ENCODE measurements at regions not wholly inside any gene's neighbourhood (a gene's known extent, or its start where the extent isn't known, plus 50 kb on each side); places are given as distances from the start of the nearest gene placed in this dataset.

DNA sequence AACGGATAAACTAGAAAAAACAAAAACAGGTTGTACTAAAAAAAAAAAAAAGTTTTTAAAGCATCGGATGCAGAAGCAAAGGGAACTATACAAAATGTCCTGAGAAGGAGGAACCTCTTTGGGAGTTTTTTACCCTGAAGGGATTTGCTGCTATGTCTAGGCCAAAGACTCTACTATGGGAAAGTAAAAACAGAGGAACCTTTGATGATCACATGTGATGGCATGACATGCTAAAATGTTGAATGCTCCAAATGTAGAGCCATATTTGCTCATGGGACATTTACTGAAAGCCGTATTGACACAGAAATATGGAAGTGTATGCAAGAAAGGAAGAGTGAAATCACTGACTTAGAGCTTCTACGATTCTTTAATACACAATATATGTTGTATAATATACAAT lies 992.0 kb upstream of the ZEB2 start:
- ATAC-seq (ENCODE audit: low read depth): no peak

DNA sequence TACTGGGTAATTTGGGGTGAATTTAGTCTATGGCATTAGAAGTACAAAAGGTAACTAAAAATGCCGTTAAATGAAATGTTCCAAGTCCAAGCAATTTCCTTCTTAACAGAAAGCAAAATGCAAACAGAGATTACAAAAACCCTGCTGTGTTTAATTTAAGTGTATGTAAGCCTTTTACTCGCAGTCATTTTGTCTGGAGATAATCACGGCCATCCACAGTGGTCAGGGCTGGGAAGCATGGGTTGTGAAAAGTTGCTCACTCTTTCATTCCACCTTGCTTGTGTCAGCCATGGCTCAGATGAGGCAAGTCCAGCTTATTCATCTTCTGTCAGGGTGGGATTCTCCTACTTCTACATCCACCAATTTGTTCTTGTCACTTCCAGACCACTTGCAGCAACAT lies 983.6 kb upstream of the ZEB2 start:
- DNase-seq (ENCODE audit: low spot score): no peak
- Histone ChIP-seq H3K27me3 (ENCODE audit: insufficient read depth, poor library complexity, severe bottlenecking) (no peaks in the 10 kb centered on the region), H3K27ac (ENCODE audit: poor library complexity, severe bottlenecking) (no peak overlapping the region), H3K4me3 (ENCODE audit: severe bottlenecking) (no peak overlapping the region), H3K9me3 (ENCODE audit: severe bottlenecking) (no peaks in the 10 kb centered on the region), H3K4me1 (ENCODE audit: insufficient read depth, poor library complexity, severe bottlenecking) (no peaks in the 10 kb centered on the region), H3K36me3 (ENCODE audit: low read depth) (no peaks in the 10 kb centered on the region)
- ATAC-seq (ENCODE audit: low read depth): no peak
- TF ChIP-seq, protein P1, sequence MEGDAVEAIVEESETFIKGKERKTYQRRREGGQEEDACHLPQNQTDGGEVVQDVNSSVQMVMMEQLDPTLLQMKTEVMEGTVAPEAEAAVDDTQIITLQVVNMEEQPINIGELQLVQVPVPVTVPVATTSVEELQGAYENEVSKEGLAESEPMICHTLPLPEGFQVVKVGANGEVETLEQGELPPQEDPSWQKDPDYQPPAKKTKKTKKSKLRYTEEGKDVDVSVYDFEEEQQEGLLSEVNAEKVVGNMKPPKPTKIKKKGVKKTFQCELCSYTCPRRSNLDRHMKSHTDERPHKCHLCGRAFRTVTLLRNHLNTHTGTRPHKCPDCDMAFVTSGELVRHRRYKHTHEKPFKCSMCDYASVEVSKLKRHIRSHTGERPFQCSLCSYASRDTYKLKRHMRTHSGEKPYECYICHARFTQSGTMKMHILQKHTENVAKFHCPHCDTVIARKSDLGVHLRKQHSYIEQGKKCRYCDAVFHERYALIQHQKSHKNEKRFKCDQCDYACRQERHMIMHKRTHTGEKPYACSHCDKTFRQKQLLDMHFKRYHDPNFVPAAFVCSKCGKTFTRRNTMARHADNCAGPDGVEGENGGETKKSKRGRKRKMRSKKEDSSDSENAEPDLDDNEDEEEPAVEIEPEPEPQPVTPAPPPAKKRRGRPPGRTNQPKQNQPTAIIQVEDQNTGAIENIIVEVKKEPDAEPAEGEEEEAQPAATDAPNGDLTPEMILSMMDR (IDR thresholded peaks at IDR 0.05; ENCODE audit: poor library complexity, severe bottlenecking): no peak

More for the DNA sequence above, 992.0 kb upstream of the ZEB2 start:
- Histone ChIP-seq H3K9me3 (ENCODE audit: severe bottlenecking) (no peaks in the 10 kb centered on the region), H3K27ac (ENCODE audit: poor library complexity, severe bottlenecking) (no peak overlapping the region), H3K36me3 (ENCODE audit: low read depth) (no peaks in the 10 kb centered on the region), H3K4me3 (ENCODE audit: severe bottlenecking) (no peak overlapping the region), H3K4me1 (ENCODE audit: insufficient read depth, poor library complexity, severe bottlenecking) (no peaks in the 10 kb centered on the region), H3K27me3 (ENCODE audit: insufficient read depth, poor library complexity, severe bottlenecking) (no peaks in the 10 kb centered on the region)
- no peak for DNase-seq (ENCODE audit: low spot score)
- TF ChIP-seq, protein P1 (IDR thresholded peaks at IDR 0.05; ENCODE audit: poor library complexity, severe bottlenecking): no peak

DNA sequence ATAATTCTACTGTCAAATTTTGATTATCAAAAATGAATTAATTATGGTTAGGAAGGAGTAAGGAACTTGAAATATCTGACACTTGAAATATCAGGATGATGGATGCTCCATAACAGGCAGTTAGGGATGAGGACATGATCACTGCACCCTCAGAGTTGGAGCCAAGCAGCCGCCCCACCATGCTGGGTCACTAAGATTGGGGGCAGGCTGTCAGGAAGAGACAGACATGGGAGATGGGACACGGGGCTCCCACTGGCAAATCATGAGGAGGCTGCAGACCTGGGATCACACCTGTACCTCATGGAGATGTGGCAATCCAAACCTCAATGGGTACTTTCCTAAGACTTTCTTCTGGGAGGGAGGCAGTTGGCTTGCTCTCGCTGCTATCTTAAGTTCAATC lies 982.0 kb upstream of the ZEB2 start:
- no peak overlapping the region for H3K4me3 ChIP-seq (ENCODE audit: severe bottlenecking)
- no peak overlapping the region for H3K27ac ChIP-seq (ENCODE audit: poor library complexity, severe bottlenecking)
- TF ChIP-seq, protein P1 (IDR thresholded peaks at IDR 0.05; ENCODE audit: poor library complexity, severe bottlenecking): no peak
- ATAC-seq (ENCODE audit: low read depth) (no peak), DNase-seq (ENCODE audit: low spot score) (no peak)
- H3K9me3 ChIP-seq (ENCODE audit: severe bottlenecking): no peaks in the 10 kb centered on the region
- no peaks in the 10 kb centered on the region for H3K27me3 ChIP-seq (ENCODE audit: insufficient read depth, poor library complexity, severe bottlenecking)
- H3K4me1 ChIP-seq (ENCODE audit: insufficient read depth, poor library complexity, severe bottlenecking): no peaks in the 10 kb centered on the region
- no peaks in the 10 kb centered on the region for H3K36me3 ChIP-seq (ENCODE audit: low read depth)

DNA sequence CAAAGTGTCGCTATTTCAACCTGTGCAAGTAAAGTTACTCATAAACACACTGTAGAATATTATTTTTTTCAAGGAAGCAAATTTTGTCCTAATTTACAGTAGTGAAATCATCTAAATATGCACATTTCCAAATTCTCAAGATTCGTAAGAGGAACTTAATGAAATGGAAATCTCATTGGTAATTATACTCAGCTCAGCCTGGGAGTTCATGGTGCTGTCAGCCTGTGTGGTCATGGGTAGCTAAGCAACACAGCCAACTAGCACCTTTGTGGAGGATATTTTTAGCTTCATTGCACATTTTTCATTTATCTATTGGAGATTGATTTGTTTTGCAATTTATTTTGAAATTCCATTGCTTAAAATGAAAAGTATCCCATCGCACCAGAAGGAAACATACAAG lies 975.7 kb upstream of the ZEB2 start:
- no peaks in the 10 kb centered on the region for H3K4me1 ChIP-seq (ENCODE audit: insufficient read depth, poor library complexity, severe bottlenecking)

DNA sequence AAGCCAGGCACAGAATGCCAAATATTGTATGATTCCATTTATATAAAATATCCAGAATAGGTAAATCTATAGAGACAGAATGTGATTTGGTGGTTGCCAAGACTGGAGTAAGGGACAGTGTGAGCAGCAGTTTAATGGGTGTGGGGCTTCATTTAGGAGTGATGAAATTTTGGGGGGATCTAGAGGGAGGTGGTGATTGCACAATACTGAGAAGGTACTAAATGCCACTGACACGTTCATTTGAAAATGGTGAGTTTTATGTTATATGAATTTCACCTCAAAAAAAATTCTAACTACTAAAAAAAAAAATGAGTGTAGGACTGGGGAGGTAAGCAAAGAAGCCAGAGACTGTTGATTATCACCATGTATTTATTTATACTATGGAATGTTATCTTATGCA lies 974.5 kb upstream of the ZEB2 start:
- no peak for ATAC-seq (ENCODE audit: low read depth)
- TF ChIP-seq, protein P1 (IDR thresholded peaks at IDR 0.05; ENCODE audit: poor library complexity, severe bottlenecking): no peak
- peaks cover 2% of the 10 kb centered on the region for H3K9me3 ChIP-seq (ENCODE audit: severe bottlenecking)
- no peaks in the 10 kb centered on the region for H3K4me1 ChIP-seq (ENCODE audit: insufficient read depth, poor library complexity, severe bottlenecking)
- H3K27ac ChIP-seq (ENCODE audit: poor library complexity, severe bottlenecking): no peak overlapping the region
- DNase-seq (ENCODE audit: low spot score): no peak
- no peaks in the 10 kb centered on the region for H3K36me3 ChIP-seq (ENCODE audit: low read depth)
- no peak overlapping the region for H3K4me3 ChIP-seq (ENCODE audit: severe bottlenecking)
- H3K27me3 ChIP-seq (ENCODE audit: insufficient read depth, poor library complexity, severe bottlenecking): no peaks in the 10 kb centered on the region

More for the DNA sequence above, 975.7 kb upstream of the ZEB2 start:
- Histone ChIP-seq H3K4me3 (ENCODE audit: severe bottlenecking) (no peak overlapping the region), H3K27me3 (ENCODE audit: insufficient read depth, poor library complexity, severe bottlenecking) (no peaks in the 10 kb centered on the region), H3K27ac (ENCODE audit: poor library complexity, severe bottlenecking) (no peak overlapping the region), H3K9me3 (ENCODE audit: severe bottlenecking) (peaks cover 2% of the 10 kb centered on the region), H3K36me3 (ENCODE audit: low read depth) (no peaks in the 10 kb centered on the region)
- TF ChIP-seq, protein P1 (IDR thresholded peaks at IDR 0.05; ENCODE audit: poor library complexity, severe bottlenecking): no peak
- ATAC-seq (ENCODE audit: low read depth): no peak
- DNase-seq (ENCODE audit: low spot score): no peak

Measured in RWPE2 (cell line).